H4 (cell line): ENCODE measurements at regions not wholly inside any gene's neighbourhood (a gene's known extent, or its start where the extent isn't known, plus 50 kb on each side); places are given as distances from the start of the nearest gene placed in this dataset.
A peak's percentile ranks its signal among the peaks of the same experiment; 100 is the strongest.

Source experiments
- DNase-seq: peaks from one replicate; pipeline ENCODE4 v3.0.0-alpha.2; 2015; ENCODE audit warnings: low spot score

DNA sequence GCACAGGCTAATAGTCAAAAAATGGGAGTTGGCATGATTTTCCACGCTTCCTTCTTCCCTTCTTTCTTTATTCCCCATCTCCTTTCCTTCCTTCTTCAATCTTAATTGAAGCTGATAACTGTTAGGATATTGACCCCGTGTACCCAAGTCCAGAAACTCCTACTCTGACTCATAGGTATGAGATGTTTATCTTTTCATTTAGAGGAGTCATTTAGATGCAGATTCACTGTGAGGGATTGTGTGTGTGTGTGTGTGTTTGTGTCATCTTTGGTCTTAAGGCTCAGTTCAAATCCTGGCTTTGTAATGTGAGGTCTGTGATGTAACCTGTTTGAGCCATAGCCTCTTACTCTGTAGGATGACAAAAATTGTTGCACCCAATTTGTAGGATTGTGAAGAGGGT is 332.0 kb upstream of the MAF start:
- peak; percentile 17 for DNase-seq

DNA sequence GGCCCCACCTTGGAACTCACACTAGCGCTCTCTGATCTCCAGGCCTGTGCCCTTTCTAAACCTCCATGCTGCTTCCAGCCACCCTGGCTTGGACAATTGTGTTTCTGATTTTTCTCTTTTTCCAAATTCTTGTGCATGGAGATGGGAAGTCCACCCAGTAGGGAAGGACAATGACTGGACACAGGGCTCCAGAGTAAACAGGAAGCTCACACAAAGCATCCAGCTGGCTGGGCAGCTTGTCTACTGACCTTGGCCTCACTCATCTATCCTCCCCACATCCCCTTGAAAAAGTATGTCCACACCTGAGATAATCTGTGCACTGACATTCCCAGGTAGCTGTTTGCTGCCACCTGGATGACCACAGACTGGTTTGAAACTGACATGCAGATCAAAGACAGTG is 331.2 kb upstream of the MAF start:
- DNase-seq: no peak

DNA sequence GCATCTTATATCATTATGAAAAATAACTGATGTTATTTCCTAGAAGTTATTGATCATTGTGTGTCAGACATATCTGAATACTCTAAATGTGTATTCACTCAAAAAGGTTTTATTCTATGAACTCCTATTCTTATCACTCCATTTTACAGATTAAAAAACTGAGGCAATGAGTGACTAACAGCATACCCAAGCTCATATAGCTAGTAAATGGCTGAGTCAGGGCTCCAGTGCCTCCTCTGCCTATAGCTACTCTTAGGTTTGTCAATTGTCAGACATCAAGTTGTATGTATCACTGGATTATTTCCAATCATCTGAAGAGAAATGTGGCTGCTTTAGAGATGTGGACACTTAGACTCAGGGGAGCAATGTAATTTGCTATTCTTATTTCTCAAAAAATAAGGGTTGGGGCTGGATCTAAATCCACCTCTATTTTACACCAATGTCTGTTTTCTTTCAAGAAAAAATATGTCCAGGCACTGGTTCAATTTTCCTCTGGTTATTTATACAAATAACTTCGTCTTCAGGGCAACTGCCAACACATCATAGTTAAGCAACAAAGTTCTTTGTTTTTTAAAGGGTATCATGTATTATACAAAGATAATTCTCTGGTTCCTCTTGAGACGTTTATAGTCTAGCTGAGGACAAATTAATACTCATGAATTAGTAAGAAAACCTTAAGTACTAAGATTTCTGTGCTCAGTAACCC is 328.9 kb upstream of the MAF start:
- no peak for DNase-seq

DNA sequence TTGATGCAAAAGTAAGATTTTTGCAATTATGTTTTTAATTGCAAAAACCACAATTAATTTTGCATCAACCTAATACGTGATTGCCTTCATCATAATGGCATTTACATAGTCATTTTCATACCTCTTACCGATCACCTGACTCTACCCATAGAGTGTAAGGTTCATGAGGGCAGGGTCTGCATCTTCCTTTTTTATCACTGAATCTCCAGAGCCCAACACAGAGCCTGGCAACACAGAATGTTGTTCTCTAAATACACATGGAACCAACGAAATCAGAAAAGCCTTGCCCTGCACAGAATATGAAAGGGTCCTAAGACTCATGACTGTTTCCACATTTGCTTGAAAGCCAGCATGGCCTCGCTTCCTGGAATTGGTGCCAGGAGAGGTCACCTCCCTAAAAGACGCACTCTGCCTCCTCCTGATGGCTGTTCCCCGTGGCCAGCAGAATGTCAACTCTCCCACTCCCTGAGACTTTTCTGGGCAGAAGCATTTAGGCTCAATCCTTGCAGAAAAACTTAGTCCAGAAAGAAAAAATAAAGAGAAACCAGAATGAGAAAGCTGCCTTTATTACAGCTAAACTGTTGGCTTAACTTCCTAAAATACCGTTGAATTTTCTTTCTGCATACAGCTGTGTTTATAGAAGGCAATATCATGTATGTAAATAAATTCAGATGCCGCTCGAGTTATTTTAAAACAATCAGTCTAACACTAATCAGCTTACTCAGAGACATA is 327.8 kb upstream of the MAF start:
- no peak for DNase-seq

DNA sequence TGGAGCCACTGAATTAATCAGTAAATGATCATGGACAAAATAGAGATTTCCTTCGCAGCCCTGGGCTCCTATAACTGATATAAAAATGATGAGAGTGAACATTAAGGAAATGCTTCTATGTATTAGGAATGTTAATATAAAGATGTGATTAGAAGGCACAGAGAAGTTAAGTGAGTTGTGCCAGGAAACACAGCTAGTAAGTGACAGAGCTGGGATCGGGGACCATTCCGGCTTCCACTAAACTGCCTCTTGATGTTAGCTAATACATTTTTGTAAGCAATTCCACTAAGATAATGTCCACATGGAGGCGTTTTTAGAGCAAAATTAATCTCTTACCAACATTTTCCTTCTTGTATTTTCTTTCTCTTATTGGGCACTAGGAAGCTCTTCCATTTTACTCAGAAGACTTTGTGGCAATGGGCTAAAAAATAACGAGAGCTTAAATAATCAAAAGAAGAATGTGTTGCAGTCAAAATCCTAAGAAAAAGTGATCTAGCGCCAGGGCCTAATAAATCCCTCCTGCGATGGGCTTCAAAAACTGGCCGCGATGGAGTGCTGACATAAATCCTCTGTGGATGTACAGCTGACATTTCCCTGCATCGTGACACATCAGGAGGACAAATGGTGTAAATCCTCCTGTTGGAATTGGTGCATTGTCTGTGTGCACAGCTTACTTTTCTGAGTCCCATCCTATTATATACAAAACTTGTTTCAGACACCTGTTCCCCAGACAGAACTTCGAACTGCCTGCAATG is 326.1 kb upstream of the MAF start:
- DNase-seq: no peak

DNA sequence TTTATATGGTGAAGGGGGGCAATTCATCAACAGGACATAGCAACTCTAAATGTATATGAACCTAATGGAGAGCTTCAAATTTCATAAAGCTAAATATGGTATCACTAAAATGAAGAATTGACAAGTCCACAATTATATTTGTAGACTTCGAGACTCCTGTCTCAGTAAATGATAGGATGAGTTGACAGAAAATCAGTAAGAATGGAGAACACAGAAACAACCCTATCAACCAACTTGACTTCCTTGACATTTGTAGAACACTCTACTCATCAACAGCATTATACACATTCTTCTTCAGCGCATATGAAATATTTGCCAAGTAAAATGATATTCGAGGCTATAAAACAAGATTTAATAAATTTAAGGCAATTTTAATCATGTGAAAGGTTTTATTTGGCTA is 322.9 kb upstream of the MAF start:
- DNase-seq: no peak

DNA sequence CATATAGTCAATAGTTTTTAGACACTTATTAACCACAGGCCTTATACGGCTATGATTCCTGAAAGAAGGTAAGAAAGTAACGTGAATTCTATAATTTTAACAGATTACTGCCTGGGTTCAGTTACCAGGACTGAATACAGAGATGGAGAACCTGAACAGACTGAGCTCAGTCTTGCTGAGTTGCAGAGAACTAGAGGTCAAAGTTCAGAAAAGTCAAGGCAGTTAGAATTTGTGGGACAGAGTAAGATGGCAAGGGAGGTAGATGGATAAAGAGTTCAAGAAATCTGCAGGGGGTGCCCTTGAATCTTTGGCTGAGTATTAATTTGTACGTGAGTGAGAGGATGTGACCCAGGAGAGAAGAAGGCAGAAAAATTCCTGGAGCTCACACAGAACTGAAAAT is 320.1 kb upstream of the MAF start:
- no peak for DNase-seq

DNA sequence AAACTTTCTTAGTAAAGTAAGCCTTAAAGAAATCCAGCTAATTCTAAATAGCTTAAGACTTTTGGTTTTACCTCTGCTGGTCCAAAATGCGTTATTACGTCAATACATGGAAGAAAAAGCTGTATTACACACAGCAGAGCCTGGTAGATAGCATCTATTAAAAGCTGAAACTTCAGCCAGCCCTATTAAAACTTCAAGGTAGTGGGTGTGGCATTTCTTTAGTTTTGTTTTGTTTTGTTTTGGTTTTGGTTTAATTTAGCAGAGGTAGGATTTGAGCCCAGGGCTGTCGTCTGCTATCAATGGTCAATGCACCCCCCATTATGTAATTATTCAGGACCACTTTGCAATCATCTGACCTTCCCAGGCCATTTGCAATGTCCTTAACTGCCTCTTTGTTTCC is 318.4 kb upstream of the MAF start:
- DNase-seq: no peak

DNA sequence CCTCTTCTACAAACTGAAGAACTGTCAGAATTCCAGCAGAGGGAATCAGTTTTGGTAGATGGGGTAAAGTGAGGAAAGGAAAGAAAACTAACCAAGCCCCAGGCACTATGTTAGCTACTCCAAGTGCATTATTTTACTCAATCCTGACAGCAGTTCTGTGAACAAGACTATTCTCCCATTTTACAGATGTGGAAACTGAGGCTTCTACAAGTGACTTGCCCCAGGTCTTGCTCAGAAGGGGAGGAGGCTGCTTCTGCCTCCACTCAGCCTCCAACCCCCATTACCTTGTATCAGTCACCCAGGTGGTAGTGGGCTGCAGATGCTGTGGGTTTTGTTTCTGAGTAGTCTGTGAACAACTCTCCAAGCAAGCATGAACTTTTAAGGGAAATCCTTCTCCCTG is 315.2 kb upstream of the MAF start:
- no peak for DNase-seq

DNA sequence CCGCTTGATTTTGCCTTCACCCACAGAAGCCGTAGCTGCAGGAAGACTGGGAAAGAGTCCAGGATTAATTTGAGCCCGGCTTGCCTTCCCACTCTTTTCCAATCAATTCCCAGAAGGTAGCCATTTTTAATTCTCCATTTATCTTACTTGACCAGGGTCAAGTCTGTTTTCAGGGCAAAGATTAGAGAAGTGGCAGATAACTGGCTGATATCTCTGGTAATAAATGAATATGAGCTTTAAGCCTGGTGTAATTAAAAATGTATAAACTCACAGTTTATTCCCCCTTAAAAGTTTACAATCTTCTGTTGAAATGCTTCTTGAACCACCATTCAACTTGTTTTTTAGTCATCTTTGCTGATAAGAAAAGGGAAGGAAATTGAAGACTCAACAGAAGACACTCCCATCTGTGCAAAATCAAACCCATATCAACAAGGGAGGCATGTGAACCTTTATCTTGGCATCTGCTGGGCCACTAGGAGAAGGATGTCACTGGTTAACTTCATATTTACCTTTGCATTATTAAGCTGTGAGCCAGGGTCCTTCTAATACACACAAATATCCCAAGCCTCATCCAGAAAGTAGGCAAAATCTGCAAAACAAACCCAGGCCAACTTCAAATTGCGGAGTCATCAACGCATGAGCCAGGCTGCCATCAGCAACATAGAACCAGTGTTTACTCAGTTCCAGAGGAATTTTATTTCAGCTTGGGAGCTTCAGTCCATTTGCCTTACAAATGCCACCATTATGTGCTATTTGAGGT is 314.6 kb upstream of the MAF start:
- no peak for DNase-seq

DNA sequence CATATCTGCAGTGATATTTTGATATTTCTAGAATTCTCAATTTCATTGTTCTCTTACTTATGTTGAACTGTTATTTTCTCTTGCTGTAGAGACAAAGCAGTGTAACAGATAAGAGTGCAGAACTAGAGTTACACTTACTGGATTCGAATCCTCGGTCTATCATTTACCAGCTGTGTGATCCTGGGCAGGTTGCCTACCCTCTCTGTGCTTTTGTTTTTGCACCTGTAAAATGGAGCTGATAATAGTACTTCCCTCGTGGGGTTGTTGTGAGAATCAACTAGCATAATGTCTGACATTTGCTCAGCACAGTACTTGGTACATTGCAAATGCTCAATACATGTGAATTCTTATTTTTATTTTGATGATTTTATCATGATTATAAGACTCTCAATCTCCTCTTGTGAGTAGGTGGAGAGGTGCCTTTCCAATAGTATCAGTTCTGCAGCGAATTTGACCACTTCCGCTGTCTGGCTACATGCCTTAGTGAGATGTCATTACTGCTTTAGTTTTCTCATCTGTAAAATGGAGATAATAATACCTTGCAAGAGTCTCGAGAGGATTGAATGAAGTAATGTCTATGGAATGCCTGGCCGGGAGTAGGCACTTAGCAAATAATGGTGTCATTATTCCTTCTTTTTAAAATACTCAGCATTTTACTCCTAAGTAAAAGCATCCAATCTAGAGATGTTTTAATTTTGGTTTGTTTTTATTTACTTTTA is 312.2 kb upstream of the MAF start:
- no peak for DNase-seq

DNA sequence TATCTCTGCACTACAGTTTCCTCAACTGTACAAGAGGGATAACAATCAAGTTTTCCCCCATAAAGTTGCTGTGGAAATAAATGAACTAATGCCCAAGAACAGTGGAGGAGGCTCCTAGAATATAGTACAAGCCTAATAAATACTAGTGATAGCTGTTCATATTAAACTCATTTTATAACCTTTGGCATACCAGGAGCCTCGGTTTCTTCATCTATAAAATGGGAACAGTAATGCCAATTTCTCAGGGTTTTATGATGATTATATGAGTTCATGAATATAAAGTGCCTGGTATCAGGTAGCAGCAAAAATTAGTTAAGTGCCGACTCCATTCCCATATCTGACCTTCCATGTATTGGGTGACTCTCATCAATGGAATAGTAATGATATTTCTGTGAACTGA is 311.1 kb upstream of the MAF start:
- DNase-seq: no peak

DNA sequence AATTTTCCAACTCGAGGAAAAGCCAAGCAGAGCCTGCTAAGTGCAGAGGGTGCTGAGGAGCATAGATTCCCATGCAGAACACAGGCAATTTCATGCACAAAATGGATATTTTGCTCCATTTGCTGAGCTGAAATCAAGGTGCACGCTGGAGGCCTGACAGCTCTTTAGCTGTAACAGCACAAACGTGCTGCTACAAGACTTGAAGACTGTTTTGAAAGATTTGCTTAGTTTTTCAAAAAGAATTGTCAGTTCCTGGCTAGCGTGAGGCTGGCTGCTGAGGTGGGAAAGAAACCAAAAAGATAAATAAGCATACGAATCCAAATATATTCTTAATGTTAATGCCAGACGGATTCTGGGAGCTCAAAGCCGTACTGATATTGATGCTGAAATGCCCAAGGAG is 309.0 kb upstream of the MAF start:
- DNase-seq: no peak

DNA sequence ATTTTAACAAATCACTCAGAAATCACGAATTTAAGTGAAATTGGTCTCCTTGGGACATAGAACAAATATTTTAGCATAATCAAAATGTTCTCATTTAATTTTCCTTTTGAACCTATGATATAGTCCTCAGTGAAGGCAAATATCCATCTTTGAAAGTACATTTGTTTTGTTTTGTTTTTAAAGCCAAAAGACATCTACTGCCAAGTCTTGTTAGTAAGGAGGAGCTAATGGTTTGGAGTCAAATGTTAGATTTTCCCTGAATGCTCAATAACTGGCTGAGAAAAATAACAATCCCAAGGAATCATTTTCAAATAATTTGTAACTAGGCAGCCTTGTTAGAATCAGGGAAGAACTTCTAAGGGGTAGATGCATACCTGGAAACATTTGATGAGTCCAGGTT is 302.9 kb upstream of the MAF start:
- no peak for DNase-seq

DNA sequence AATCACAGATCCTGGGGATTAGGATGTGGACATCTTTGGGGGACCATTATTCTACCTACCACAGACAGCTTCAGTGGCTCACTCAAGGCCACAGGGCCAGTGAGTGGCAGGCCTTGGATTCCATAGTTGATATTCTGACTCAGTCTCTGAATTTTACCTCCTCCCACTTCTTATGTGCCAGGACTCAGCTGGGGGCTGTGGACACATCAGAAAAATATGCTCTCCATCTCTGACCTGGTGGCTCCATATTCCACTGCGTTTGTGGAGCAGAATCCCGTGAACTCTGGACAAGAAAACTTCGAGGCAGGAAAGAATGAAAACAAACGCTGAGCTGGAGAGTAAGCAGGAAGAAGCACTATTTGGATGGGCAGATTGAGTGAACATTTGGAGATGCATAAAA is 301.8 kb upstream of the MAF start:
- no peak for DNase-seq

DNA sequence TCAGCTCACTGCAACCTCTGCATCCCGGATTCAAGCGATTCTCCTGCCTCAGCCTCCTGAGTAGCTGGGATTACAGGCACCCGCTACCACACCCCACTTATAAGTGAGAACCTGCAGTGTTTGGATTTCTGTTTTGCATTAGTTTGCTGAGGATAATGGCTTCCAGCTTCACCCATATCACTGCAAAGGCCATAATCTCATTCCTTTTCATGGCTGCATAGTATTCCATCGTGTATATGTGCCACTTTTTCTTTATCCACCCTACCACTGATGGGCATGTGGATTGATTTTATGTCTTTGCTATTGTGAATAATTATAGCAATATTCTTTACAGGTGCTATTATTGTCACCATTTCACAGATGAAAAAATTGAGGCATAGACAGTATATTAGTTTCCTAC is 301.0 kb upstream of the MAF start:
- no peak for DNase-seq

DNA sequence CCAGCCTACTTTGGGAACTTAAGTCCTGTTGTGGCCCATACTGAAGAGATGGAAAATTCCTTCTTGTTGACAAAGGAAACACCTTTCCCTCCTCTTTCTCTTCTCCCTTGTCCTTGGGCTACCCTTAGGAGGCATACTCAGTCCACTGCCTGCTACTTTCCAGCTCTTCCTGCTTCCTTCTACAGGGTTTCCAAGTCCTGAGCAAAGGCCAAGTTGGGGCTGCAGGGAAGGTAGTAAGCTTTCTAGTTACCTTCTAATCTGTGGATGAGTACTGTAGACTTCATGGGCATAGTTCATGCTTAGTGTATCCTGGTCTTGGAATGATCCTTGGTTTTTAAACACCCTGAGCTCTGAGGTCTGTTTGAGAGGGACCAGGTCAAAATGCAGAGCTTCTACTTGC is 299.2 kb upstream of the MAF start:
- DNase-seq: no peak

DNA sequence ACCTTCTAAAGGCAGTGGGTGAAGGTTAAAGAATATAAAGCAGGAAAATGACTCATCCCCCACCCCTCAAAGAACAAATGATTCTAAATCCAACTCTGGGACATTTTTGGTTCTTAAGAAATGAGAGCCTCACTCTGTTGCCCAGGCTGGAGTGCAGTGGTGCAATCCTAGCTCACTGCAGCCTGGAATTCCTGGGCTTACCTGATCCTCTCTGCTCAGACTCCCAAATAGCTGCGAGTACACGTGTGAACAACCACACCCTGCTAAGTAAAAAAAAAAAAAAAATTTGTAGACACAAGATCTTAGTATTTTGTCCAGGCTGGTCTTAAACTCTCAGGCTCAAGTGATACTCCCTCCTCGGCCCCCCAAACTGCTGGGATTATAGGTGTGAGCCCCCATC is 298.8 kb upstream of the MAF start:
- DNase-seq: no peak

DNA sequence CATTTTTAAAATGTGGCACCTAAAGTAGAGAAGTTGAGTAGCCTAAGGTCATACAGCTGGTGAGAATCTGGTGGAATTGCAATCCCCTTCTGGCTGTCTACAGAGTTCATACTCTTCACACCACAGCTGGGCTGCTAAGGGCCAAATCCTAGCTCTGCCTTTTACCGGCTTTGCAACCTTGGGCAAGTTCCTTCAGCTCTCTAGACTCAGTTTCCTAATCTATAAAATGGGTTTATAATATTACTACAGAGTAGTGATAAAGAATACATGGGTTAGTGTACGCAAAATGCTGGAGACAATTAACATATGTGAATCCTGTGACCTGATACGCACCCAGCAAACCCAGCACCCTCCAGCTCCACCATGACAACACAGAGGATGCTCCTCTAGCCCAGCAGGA is 298.2 kb upstream of the MAF start:
- DNase-seq: no peak

DNA sequence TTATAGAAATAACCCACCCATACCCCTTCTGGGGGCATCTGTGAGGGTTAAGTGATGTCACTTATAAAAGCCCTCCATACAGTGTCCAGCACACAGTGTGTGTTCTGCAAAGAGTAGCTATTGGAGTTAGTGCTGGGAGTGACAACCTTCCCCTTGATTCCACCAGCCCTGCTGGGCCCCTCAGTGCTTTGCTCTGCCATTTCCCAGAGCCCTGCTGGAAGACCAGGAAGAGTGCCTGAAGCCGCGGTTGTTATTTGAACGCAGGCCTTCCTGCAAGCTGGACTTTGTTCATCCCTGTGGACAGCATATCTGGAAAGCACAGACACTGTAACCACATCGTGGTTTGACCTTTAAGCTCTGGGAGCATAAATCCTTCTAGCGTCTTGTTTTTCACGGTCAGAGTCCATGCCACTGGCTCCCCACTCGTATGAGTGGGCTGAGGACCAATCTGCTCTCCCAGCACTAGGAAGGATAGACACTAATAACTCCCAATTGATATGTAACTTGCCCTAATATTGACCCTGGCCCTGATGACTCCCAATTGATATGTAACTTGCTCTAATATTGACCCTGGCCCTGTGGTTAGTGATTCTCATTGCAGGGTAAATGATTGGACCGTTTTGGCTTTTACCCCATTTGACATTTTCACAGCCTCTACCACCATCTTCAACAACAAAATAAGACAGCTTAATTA is 297.1 kb upstream of the MAF start:
- DNase-seq: no peak

DNA sequence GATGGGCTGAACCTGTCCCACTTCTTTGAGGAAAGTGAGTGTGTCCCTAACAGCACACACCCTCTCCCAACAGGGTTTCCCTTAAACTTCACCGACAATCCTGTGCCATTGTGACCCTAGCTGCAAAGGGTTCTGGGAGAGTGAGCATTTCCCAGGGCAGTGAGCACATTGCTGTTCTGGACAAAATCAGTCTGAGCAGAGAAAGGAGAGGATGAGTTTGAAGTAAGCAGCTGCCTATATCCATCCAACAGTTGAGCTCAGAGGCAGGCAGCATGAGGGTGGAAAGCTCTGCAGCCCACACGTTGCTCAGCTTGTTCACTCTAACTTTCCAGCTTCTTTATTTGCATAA is 296.5 kb upstream of the MAF start:
- no peak for DNase-seq

DNA sequence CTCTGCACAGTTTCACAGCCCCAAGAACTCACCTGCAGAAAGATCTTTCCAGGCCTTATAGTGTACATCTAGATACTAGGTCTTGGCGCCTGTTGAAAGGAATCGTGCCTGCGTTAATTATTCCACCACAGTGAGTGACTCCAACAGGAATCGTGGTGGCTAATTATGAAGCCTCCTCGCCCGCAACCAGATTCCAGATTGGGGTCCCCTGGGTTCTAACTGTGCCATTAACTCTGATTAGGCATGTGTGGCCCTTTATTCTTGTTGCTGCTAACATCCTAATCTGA is 295.3 kb upstream of the MAF start:
- no peak for DNase-seq
